NB4 (cell line): ENCODE measurements at regions not wholly inside any gene's neighbourhood (a gene's known extent, or its start where the extent isn't known, plus 50 kb on each side); places are given as distances from the start of the nearest gene placed in this dataset.

Source experiments
- DNase-seq: peaks from one replicate; pipeline ENCODE4 v3.0.0; 2010; ENCODE audit warnings: low read depth
- H3K4me3 ChIP-seq: one replicate; pipeline ENCODE4 v1.5.1; 2011; ENCODE audit warnings: mild to moderate bottlenecking, low read depth, low read length, moderate library complexity
- CTCF ChIP-seq: IDR thresholded peaks from one replicate; pipeline ENCODE4 v1.5.1; 2012; ENCODE audit warnings: low read depth, low read length
- MAX ChIP-seq: IDR thresholded peaks from 2 replicates; pipeline ENCODE4 v1.6.1; 2011; ENCODE audit warnings: low read depth, low read length
- MYC ChIP-seq: IDR thresholded peaks from 2 replicates; pipeline ENCODE4 v1.6.1; 2011; ENCODE audit warnings: low read depth, low read length
- POLR2A ChIP-seq: IDR thresholded peaks from 2 replicates; pipeline ENCODE4 v1.6.1; 2011; ENCODE audit warnings: mild to moderate bottlenecking; ENCODE audit not compliant: insufficient read length; ENCODE audit errors: extremely low read depth

DNA sequence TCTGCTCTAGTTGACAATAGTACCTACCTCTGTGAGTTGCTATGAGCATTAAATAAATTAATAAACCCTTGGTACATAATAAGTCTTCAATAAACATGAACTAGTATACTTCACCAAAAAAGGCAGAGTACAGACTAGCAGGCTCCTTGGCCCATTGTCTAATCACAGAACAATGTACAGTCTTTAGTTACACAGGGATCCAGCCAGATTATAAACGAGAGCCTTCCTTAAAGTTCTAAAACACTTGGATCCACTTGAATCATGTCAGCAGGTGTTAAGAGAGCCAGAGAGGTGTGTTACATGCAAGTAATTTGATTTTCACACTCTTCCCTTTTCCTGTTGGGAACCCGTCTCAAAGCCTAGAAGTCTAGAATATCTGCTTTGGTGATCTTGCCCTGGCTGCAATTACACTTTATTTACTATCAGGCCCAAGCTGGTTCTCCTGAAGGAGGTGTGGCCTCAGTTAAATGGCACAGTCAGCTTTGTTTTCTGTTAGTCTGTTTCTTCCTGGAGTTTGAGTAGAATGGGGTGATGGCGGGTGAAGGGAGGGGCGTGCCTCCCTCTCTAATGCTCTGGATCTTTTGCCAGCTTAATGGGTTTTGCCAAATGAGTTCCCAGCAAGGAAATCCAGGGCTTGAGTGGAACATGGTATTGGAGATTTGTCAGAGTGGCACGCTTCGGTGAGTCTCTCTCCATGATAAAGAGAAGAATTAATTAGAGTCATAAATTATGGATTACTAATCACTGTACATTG is 570.9 kb upstream of the CAMK1G start:
- DNase-seq = no peak
- H3K4me3 ChIP-seq = no peak overlapping the region
- no peak for TF ChIP-seq MYC
- TF ChIP-seq POLR2A = no peak
- no peak for TF ChIP-seq CTCF
- no peak for TF ChIP-seq MAX

DNA sequence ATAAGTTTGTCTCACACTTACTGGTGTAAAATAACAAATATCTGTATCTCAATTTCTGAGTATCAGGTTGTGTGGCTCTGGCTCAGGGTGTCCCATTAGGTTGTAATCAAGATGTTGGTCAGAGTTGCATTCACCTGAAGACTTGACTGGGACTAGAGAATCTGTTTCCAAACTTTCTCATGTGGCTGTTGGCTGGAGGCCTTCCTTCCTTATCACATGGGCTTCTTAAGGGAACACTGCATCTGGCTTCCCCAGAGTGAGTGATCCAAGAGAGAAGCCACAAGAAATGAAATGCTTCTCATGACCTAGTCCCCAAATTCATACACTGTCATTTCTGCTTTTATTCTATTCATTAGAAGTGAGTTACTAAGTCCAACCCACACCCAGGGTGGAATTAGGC is 568.4 kb upstream of the CAMK1G start:
- DNase-seq = no peak
- no peak overlapping the region for H3K4me3 ChIP-seq
- TF ChIP-seq POLR2A = no peak
- no peak for TF ChIP-seq MAX
- TF ChIP-seq CTCF = no peak
- TF ChIP-seq MYC = no peak

DNA sequence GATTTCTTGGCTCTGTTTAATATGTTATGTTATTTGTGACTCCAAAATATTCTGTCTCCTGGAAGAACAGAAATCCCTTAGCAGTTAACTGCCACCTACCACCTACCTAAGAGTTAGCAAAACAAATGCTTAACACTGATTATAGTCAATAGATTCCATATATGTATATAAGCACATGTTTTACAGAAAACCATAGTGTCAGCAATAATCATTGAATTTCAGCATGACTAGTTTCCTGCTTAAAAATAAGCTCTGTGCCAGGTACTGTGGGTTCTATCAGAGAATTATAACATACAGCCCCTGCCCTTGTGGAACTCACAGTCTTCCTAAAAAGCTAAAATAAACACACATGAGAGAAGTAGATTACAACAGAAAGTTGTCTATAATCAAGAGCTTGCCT is 561.9 kb upstream of the CAMK1G start:
- TF ChIP-seq MYC = no peak
- no peak for TF ChIP-seq MAX
- TF ChIP-seq POLR2A = no peak
- no peak for TF ChIP-seq CTCF
- H3K4me3 ChIP-seq = no peak overlapping the region
- DNase-seq = no peak

GRCh38 chr1:209023790-209024189 is 559.7 kb upstream of the CAMK1G start:
- no peak for DNase-seq
- TF ChIP-seq MAX (no peak), MYC (no peak), POLR2A (no peak), CTCF (no peak)
- H3K4me3 ChIP-seq = no peak overlapping the region

DNA sequence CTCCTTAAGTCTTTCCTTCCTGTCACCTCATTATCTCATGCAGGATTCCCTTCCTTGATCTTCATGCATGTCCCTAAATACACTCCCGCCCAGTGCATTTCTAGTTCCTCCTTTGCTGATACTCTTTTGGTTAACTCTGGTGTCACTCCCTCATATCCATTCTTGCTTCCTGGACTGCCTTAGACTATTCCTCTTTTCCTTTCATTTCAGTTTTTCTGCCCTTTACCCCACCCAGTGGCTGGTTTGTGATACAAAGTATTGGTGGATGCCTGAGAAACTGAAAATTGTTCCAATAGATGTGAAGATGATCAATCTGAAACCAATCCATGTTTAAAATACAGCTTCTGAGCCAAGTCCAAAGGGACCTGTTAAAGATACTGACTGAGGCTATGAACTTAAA is 553.8 kb upstream of the CAMK1G start:
- H3K4me3 ChIP-seq = no peak overlapping the region
- no peak for TF ChIP-seq MAX
- no peak for TF ChIP-seq CTCF
- no peak for TF ChIP-seq POLR2A
- no peak for TF ChIP-seq MYC
- no peak for DNase-seq
